ENCODE measurements at regions not wholly inside any gene's neighbourhood (a gene's known extent, or its start where the extent isn't known, plus 50 kb on each side); places are given as distances from the start of the nearest gene placed in this dataset.

GRCh38 chr13:105587786-105588185 is 947.7 kb downstream of the EFNB2 start:
- TF ChIP-seq CTCF (IDR thresholded peaks at IDR 0.05; ENCODE audit: low read length) (no peak), EZH2 (IDR thresholded peaks at IDR 0.05; ENCODE audit: borderline replicate concordance, low read length) (no peak)
